DMS153 treated with DMSO at 0.1 percent for 48 hours (cell line): ENCODE measurements at regions not wholly inside any gene's neighbourhood (a gene's known extent, or its start where the extent isn't known, plus 50 kb on each side); places are given as distances from the start of the nearest gene placed in this dataset.
"Not testable (repeated sequence)": the region's sequence is repeated elsewhere in the genome, so short reads cannot be mapped to it uniquely, and the experiment has no call there.

ENCODE experiments used
- DNase-seq: peaks from one replicate; lab custom pipeline; 2025; ENCODE audit not compliant: unreplicated experiment; lab: John Stamatoyannopoulos, UW

- DNase-seq, result no peak
These were observed 263.8 kb upstream of the LUZP2 start for GRCh38 chr11:24233041-24233440.

GRCh38 chr11:24234822-24235508 is 261.9 kb upstream of the LUZP2 start:
- no peak for DNase-seq

GRCh38 chr11:24238771-24239645 is 257.8 kb upstream of the LUZP2 start:
- no peak for DNase-seq

GRCh38 chr11:24239930-24240329 is 256.9 kb upstream of the LUZP2 start:
- no peak for DNase-seq

- no peak for DNase-seq
These were observed 256.2 kb upstream of the LUZP2 start for GRCh38 chr11:24240496-24241175.

GRCh38 chr11:24246715-24247114 is 250.1 kb upstream of the LUZP2 start:
- no peak for DNase-seq

GRCh38 chr11:24247846-24248245 is 249.0 kb upstream of the LUZP2 start:
- no peak for DNase-seq

- no peak for DNase-seq
These were observed 246.9 kb upstream of the LUZP2 start for GRCh38 chr11:24249921-24250320.

- DNase-seq, result no peak
These were observed 243.6 kb upstream of the LUZP2 start for GRCh38 chr11:24253237-24253760.

GRCh38 chr11:24264868-24265267 is 232.0 kb upstream of the LUZP2 start:
- DNase-seq, result no peak

- no peak for DNase-seq
These were observed 229.8 kb upstream of the LUZP2 start for GRCh38 chr11:24267014-24267413.

- DNase-seq, result no peak
These were observed 225.1 kb upstream of the LUZP2 start for GRCh38 chr11:24271798-24272197.

GRCh38 chr11:24274214-24274781 is 222.6 kb upstream of the LUZP2 start:
- not testable (repeated sequence) for DNase-seq

GRCh38 chr11:24286238-24286637 is 210.6 kb upstream of the LUZP2 start:
- no peak for DNase-seq

- DNase-seq, result no peak
These were observed 207.6 kb upstream of the LUZP2 start for GRCh38 chr11:24289301-24289700.

GRCh38 chr11:24293964-24294363 is 202.9 kb upstream of the LUZP2 start:
- DNase-seq, result no peak

GRCh38 chr11:24295360-24295759 is 201.5 kb upstream of the LUZP2 start:
- no peak for DNase-seq

GRCh38 chr11:24297461-24297860 is 199.4 kb upstream of the LUZP2 start:
- DNase-seq, result no peak

GRCh38 chr11:24298146-24298545 is 198.7 kb upstream of the LUZP2 start:
- DNase-seq, result no peak

- no peak for DNase-seq
These were observed 184.9 kb upstream of the LUZP2 start for GRCh38 chr11:24311974-24312373.
